ENCODE measurements at regions not wholly inside any gene's neighbourhood (a gene's known extent, or its start where the extent isn't known, plus 50 kb on each side); places are given as distances from the start of the nearest gene placed in this dataset.

GRCh38 chr5:67886761-67887160, 328.8 kb upstream of the PIK3R1 start:
- Histone ChIP-seq H4K20me1 (ENCODE audit: insufficient read depth) (no peaks in the 10 kb centered on the region), H3K27me3 (ENCODE audit: insufficient read depth) (no peaks in the 10 kb centered on the region), H3K4me3 (ENCODE audit: low read depth in 2 of 2, low read length in 1 of 2) (no peak overlapping the region), H3K27ac (ENCODE audit: low read depth in 2 of 2, low read length in 1 of 2) (no peak overlapping the region), H3K4me2 (no peak overlapping the region), H3K9me2 (no peaks in the 10 kb centered on the region), H3F3A (replicated peaks; ENCODE audit: insufficient read depth) (no peaks in the 10 kb centered on the region), H3K4me1 (ENCODE audit: control insufficient read depth in 1 of 2, insufficient read depth in 2 of 2, low read depth in 1 of 2, low read length in 1 of 2) (no peaks in the 10 kb centered on the region), H3K9me3 (no peaks in the 10 kb centered on the region), H3K79me2 (ENCODE audit: insufficient read depth) (no peaks in the 10 kb centered on the region), H3K36me3 (replicated peaks in 1 of 2; ENCODE audit: control insufficient read depth in 1 of 2, insufficient read depth in 2 of 2, low read length in 1 of 2) (no peaks in the 10 kb centered on the region), H3K9ac (no peak overlapping the region), H2AFZ (ENCODE audit: low read depth) (no peak overlapping the region)
- POLR2A ChIA-PET, result no interaction called here
- no peak for DNase-seq
- TF ChIP-seq FOSL2 (IDR thresholded peaks at IDR 0.05; ENCODE audit: borderline replicate concordance, low read depth), result no peak
- TF ChIP-seq GABPA (IDR thresholded peaks at IDR 0.05; ENCODE audit: low read depth), result no peak
- TF ChIP-seq, protein P1, sequence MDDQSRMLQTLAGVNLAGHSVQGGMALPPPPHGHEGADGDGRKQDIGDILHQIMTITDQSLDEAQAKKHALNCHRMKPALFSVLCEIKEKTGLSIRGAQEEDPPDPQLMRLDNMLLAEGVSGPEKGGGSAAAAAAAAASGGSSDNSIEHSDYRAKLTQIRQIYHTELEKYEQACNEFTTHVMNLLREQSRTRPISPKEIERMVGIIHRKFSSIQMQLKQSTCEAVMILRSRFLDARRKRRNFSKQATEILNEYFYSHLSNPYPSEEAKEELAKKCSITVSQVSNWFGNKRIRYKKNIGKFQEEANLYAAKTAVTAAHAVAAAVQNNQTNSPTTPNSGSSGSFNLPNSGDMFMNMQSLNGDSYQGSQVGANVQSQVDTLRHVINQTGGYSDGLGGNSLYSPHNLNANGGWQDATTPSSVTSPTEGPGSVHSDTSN (IDR thresholded peaks at IDR 0.05), result no peak
- no peak for TF ChIP-seq RAD21 (IDR thresholded peaks at IDR 0.05; ENCODE audit: low read length)
- TF ChIP-seq GATA2 (CRISPR knock-in tag; IDR thresholded peaks at IDR 0.05), result no peak
- TF ChIP-seq JUND (IDR thresholded peaks at IDR 0.05), result no peak
- TF ChIP-seq RFX5 (IDR thresholded peaks at IDR 0.05; ENCODE audit: low read length), result no peak
- no peak for TF ChIP-seq ELF1 (IDR thresholded peaks at IDR 0.05)
- no peak for TF ChIP-seq TAF1 (IDR thresholded peaks at IDR 0.05; ENCODE audit: borderline replicate concordance, low read depth, low read length)
- TF ChIP-seq USF2 (IDR thresholded peaks at IDR 0.05; ENCODE audit: borderline replicate concordance, low read depth, low read length), result no peak
- TF ChIP-seq ZBTB33 (IDR thresholded peaks at IDR 0.05; ENCODE audit: borderline replicate concordance, low read depth), result no peak
- TF ChIP-seq, protein P2, sequence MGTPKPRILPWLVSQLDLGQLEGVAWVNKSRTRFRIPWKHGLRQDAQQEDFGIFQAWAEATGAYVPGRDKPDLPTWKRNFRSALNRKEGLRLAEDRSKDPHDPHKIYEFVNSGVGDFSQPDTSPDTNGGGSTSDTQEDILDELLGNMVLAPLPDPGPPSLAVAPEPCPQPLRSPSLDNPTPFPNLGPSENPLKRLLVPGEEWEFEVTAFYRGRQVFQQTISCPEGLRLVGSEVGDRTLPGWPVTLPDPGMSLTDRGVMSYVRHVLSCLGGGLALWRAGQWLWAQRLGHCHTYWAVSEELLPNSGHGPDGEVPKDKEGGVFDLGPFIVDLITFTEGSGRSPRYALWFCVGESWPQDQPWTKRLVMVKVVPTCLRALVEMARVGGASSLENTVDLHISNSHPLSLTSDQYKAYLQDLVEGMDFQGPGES (IDR thresholded peaks at IDR 0.05; ENCODE audit: low read depth, low read length), result no peak
- TF ChIP-seq CHD2 (IDR thresholded peaks at IDR 0.05; ENCODE audit: low read length, partially characterized antibody), result no peak
- TF ChIP-seq, protein P3, sequence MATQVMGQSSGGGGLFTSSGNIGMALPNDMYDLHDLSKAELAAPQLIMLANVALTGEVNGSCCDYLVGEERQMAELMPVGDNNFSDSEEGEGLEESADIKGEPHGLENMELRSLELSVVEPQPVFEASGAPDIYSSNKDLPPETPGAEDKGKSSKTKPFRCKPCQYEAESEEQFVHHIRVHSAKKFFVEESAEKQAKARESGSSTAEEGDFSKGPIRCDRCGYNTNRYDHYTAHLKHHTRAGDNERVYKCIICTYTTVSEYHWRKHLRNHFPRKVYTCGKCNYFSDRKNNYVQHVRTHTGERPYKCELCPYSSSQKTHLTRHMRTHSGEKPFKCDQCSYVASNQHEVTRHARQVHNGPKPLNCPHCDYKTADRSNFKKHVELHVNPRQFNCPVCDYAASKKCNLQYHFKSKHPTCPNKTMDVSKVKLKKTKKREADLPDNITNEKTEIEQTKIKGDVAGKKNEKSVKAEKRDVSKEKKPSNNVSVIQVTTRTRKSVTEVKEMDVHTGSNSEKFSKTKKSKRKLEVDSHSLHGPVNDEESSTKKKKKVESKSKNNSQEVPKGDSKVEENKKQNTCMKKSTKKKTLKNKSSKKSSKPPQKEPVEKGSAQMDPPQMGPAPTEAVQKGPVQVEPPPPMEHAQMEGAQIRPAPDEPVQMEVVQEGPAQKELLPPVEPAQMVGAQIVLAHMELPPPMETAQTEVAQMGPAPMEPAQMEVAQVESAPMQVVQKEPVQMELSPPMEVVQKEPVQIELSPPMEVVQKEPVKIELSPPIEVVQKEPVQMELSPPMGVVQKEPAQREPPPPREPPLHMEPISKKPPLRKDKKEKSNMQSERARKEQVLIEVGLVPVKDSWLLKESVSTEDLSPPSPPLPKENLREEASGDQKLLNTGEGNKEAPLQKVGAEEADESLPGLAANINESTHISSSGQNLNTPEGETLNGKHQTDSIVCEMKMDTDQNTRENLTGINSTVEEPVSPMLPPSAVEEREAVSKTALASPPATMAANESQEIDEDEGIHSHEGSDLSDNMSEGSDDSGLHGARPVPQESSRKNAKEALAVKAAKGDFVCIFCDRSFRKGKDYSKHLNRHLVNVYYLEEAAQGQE (IDR thresholded peaks at IDR 0.05; ENCODE audit: low read depth, low read length), result no peak
- CTCF ChIA-PET, result no interaction called here
- WGBS (ENCODE audit: low lambda C conversion rate), result 15% methylated on average over 1 of the region's 1 CpG
